NOMO-1 treated with DMSO at 0.1 percent for 48 hours (cell line): ENCODE measurements at regions not wholly inside any gene's neighbourhood (a gene's known extent, or its start where the extent isn't known, plus 50 kb on each side); places are given as distances from the start of the nearest gene placed in this dataset.
A peak's percentile ranks its signal among the peaks of the same experiment; 100 is the strongest.

Experiments
- DNase-seq: peaks from one replicate; lab custom pipeline; 2025; ENCODE audit not compliant: unreplicated experiment; lab: John Stamatoyannopoulos, UW

DNA sequence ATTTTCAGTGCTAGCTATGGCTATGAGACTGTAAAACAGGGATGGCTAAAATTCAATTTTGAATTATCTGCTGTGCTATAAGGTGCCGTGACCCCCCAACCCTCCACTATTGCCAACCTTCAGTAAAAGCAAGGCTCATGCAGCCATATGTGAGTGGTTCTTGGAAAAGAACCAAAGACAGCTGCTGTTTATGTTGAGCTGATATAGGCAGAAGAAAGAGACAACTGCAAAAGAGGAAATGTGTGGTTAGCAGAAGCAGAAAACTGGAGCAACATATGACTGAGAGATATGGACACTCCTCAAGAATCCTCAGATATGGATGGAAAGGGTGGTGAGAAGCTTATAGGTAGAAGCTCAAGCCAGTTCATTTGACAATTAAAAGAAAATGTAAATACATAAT lies 200.3 kb downstream of the TLE1 start:
- DNase-seq: no peak

DNA sequence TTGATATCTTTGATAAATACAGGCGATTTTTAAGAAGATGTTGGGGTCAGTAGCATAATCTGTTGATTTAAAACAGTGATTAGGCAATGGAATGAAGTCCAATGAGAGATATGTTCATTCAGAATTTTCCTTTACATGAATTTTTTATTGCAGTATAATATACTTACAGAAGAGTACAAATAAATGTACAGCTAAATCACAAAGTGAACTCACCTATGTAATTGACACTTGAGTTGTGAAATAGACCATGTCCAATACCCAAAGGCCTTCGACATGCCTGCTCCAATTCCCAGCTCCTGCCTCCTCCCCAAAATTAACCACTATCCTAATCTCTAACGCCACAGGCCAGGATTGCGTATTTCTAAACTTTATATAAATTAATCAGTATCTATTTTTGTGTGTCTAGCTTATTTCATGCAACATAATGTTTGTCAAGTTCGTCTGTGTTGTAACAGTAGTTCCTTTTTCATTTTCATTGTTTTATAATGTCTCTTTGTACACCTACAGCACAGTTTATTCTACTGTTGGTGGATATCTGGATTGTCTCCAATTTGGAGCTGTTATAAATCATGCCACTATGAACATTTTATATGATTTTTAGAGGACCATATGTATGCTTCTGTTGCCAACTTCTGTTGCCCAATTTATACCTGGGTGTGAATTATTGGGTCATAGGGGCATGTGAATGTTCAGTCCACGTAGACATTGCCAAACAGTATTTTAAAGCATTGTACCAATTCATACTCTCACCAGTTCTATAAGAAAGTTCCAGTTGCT lies 208.3 kb downstream of the TLE1 start:
- no peak for DNase-seq

DNA sequence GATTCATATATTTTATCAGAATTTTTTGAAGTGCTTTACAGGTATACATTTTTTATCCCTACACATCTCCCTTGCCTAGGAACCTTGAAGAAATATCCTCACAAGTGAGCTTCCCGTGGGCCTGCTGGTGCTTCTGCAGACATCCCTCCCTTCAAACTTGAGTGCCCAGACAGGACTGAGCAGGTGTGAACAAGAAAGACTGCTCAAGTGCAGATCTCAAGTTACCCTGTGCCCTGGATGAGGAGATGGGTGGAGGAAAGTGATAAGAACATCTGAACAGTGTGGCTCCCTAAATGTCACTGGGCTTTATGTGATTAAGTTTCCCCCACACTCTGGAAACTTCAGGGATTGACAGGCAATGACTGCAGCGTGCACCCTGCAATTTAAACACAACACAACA lies 209.8 kb downstream of the TLE1 start:
- DNase-seq: no peak

DNA sequence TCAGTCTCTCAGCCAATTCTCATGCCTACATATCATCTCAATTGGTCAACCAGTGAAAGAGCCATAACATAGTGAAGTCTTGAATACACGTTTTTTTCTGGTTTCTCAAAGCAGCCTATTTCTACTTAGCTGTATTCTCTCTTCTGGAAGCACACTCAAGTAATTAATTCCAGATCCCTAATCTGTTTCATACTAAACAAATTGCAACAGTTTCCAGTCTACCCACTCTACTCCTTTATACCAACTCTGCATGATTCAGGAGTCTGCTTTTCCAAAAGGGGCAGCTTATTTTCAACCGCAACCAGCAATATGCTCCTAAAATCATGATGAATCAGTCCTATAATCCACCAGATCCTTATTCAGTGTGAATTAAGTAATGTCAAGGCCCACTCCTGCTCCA lies 211.7 kb downstream of the TLE1 start:
- no peak for DNase-seq

DNA sequence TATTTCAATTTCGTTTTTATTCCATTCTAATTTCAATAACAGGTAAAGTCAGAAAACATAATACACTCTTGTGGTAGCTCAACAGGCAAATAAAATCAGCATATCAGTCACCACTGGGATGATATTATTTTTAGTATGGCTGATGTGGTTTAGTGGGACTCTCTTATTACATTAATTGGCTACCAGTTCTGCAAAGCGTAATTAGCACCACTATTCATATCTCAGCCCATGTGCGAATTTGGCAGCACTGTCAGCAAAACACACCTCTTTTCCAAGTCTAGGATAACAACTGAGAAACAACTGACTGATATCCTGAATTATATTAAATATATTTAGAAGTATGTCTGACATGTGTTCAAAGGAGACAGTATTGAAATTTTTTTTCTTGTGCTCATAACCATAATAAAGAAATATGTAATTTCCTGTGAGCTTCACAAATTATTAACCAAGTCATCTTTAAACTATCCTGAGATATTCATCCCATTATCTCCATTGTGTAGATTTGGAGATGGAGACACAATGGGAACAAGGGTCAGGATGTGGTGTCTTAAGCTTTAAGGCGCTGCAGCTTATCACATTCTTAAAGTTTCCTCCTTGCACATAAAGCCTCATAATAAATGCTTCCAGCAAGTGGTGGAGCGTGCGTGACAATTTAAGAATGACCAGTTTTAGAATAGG lies 212.4 kb downstream of the TLE1 start:
- no peak for DNase-seq

DNA sequence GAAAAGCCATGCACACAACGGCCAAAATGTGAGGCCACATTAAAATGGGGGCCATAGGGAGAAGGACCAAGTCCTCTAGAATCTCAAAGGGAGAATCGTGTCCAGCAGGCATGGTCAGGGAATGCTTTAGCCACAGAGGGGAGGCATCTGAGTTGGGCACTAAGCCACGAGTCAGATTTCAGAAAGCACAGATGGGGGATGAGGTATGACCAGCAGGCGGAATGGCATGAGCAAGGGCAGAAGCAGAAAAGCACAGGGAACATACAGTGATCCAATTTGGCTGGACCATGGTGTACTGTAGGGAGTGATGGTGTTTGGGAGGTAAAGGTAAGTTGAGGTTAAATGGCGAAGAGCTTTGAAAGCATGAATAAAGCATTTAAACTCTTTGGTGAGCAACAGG lies 214.6 kb downstream of the TLE1 start:
- no peak for DNase-seq

DNA sequence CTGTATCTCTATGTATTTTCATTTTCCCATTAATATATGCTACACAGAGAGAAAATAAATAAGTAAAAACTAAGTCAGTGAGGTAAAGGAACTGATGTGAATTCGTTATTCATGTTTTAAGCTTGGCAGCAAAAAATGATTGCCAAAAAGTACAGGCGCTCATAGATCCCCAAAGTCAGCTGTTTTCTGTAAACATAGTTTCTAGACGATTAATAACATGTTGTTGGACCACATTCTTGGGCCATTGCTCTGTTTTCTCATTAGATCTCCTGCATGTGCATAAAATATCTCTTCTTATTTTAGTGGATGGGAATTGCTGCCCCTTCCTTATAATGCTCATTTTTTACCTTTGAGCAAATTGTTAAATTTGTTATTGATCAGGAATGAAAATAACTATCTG lies 215.2 kb downstream of the TLE1 start:
- no peak for DNase-seq

DNA sequence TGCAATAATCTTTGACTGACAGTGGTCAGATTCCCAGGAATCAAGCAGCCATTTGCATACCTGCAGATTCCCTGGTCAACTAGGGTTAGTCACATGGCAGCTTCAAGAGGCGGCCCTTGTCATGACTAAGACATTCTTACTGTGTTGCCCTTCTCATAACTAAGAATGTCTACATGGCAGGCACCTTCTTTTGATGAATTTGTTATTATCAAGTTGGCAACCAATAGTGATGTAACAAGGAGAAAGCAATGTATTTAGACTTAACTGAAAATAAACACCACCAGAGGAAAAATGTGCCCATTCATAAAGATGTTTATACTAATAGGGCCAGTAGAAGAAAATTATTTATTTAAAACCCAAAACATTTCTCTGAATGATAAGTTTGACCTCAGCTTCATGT lies 215.6 kb downstream of the TLE1 start:
- no peak for DNase-seq

DNA sequence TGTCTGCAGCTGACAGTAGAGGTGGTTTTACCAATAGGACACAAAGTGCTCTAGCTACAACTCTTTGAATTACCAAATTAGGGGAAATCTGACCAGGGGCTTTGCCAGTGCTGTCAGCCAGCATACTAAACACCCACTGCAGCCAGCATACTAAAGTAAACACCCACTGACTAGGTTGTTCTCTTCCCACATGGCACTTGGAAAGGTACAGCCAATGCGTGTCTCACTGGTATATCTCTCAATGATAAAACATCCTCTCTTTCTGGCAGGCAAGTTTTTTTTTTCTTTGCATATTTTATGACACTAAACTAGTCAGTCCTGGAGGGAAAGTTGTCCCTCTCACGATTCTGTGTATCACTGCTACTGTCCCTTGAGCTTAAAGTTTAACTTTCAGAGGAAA lies 216.1 kb downstream of the TLE1 start:
- DNase-seq: no peak

DNA sequence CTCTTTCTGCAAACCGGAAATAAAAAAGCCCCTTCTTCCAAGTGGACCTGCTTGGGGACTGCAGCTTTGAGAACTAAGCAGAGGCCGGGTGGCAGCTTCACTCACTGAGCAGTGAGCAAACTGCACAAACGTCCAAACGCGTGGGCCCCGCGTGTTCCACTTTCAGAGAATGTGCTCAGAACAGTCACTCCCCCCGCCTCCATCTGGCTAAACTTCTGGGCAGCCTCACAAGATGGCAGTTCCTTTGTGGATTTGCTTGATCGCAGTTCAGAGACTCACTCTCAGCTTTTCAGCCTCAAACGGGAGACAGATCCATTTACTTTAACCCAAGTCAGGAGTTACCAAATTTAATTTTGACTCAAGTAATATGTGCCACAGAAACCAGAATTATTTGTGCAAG lies 216.6 kb downstream of the TLE1 start:
- no peak for DNase-seq

DNA sequence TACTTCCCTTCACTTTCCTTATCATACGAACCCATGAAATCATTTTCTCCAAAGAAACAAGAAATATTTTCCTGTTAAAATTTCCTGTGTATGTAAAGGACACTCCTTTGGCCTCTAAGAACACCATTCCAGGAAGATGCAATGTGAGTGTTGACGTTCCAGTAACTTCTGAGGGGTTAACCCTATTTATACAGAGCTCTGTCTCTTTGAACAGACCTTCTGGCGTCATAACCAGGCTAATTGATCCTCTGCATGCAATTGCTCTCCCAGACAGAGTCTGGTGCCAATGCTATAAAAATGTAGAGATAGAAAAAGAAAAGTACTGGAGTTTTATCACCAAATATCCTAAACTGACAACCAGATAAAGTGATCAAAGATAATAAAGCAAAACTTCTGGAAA lies 218.5 kb downstream of the TLE1 start:
- DNase-seq: no peak

DNA sequence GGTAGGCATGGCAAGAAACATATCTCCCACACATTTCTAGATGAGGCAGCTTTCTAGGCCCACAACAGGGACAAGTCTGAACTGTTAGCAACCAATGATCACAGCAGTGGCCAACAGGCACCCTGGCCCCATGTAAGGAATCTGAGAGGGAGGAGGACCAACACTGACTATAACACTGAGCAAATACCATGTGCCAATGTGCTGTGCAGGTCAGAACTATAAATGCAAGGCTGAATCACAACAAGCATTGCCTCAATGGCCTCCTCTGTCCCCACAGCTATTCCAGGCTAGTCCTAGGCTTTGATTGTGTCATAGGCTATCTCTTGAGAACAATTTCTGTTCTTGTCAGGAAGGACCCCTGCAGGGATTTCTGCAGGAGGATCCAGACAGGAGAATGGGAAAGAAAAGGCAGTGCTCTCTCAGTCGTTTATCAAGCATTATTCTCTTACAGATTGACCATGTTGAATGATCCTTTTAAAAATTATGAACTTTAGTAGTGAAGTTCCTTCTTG lies 221.2 kb downstream of the TLE1 start:
- DNase-seq: no peak

DNA sequence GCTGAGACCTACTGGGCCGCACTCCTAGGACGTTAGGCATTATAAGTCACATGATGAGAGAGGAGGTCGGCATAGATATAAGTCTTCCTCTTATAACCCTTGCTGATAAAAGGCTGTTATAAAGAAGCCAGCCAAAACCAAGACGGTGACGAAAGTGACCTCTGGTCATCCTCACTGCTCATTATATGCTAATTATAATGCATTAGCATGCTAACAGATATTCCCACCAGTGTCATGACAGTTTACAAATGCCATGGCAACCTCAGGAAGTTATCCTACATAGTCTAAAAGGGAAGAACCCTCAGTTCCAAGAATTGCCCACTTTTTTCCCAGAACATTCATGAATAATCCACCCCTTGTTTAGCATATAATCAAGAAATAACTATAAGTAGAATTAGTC lies 222.4 kb downstream of the TLE1 start:
- no peak for DNase-seq

DNA sequence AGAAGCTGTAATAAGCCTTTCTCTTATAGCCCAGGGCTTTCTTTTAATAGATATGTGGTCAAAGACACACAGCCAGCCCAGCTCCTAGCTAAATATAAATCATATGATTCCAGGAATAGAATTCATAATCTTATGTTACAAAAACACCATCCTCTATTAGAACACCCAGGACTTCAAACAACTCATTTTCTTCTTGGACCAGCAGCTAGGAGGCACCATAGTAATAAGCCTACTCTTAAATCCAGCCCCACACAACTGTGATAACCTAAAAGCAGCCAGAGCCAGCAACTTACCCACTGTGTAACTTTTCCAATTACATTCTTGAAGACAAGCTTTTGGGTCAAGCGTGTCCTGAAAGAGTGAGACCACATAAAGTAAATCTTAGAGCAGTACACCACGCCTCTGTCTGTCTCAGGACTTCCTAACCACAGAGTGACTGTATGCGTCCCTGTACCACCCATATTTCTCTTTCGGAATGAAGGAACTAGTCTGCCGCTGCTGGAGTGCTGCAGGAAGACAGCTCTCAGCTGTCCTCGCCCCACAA lies 223.8 kb downstream of the TLE1 start:
- peak; percentile 1 for DNase-seq

DNA sequence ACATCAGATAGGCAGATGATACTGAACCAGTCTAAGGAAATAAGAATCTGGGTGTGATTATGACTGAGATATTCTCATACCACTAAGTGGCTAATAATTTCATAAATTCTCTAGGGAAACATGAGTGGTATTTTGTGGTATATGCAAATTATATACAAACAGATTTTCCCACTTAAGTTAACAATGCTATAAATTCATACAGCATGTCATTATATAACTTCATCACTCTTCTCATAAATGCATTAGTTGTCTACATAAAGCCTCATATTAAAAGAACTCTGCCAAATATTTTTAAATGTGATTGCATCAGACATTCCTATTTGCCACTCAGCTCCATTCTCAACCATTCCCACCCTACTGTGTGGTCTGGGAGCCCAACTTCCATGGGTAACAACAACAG lies 226.5 kb downstream of the TLE1 start:
- no peak for DNase-seq

DNA sequence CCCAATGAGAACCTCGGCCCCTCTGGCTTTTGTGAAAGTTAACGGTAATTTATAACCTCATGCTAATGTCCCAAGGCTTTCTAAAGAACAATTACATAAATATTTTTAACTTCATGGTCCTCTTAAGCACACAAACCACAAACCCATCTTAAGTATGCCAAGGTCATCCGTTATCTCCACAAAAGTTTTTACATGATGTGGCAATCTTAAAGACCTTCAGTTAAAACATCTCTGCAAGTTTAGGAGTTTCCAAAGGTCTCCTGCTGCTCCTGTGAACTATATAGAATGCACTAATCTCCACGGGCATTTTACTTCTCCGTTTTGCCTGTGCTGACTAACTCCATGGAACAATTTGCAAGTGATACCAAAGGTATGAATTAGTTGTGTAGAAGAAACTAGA lies 228.2 kb downstream of the TLE1 start:
- peak; percentile 0 for DNase-seq

DNA sequence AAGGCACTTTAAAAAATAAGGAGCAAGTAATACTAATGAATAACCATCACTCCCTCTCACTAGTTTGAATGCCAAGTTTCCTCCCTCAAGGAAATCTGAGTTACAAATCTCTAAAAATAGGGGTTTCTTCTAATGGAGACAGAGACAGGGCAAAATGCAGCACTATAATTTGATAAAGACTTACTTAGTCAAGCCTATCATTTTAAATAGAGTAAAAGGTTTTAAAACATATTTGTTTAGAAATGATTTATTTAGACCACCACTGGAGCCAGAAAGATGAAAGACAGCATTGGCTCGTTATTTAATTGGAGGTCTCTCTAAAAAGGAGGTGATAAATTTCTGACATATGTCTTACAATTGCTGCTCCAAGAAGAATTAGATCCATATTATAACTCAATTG lies 228.7 kb downstream of the TLE1 start:
- DNase-seq: no peak

DNA sequence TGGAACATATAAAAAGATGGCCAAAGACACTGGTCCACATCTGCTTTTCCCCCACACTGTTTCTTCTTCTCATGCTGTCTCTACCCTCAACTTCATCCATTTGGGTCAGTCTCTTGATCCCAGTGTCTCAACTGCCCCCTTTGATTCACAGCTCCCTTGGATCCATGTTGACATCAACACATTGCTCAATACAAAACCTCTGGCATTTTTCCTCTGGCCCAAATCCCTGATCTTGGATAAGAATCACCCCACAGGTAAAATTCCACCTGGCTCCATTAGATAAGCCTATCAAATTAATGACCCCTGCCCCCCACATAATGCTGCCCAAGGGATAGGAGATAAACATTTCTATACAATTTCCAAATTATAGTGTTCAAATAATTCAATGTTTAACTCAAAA lies 229.8 kb downstream of the TLE1 start:
- DNase-seq: no peak

DNA sequence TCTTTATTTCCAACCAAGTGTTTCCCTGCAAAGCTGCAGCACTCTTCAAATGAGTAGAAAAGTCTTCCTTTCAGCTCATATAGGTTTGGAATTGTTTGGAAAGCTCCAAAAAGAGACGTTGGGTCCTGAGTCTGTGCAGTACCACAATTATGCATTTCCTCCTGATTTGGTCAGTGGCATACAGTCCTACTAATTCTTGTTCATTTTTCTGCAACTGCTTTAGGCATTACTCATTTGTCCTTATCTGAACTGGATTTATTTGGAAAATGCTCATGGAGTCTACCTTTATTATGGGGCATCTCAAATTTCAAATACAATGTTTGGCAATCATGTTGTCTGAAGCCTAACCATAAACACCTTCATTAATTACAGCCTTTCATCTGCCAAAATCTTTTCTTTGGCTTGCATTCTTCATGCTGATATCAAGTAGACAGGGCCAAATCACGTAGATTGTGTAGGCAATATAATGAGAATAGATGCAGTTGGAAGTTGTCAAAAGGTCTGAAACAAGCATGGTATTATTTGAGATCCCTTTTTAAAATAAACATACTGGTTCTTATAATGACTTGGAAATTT lies 232.8 kb downstream of the TLE1 start:
- DNase-seq: no peak

DNA sequence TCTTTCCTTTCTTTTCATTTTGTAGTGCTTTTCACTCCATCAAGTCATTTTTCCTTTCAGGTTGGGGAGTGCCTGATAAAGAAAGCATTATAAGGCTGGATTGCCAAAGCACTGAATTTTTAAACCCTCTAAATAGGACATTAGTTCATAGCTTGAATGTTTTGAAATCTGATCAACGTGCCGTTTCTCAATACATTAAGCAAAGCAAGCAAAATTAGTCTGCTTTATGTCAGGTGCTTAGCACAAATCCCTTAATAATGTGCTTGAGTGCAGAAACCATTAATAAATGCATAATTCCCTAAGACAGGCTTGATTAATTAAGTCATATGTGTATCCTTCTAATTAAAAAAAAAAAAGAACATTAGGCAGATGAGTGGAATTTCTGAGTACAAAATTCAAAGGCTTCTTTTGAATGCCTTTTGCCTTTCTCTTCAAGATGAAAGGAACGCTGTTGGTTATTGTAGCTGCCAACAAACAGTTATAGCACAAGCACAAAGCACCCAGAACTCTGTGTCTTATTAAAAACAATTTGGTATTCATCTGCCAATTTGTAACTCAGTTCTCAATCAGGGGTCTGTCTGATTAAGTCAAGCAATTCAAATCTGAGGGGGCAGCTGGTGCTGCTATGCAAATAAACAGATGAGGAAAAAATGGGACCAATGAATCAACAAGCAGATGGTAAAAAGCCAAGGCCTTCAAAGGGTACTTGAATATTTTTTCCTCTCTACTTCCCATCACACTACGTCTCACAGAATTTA lies 233.7 kb downstream of the TLE1 start:
- no peak for DNase-seq

DNA sequence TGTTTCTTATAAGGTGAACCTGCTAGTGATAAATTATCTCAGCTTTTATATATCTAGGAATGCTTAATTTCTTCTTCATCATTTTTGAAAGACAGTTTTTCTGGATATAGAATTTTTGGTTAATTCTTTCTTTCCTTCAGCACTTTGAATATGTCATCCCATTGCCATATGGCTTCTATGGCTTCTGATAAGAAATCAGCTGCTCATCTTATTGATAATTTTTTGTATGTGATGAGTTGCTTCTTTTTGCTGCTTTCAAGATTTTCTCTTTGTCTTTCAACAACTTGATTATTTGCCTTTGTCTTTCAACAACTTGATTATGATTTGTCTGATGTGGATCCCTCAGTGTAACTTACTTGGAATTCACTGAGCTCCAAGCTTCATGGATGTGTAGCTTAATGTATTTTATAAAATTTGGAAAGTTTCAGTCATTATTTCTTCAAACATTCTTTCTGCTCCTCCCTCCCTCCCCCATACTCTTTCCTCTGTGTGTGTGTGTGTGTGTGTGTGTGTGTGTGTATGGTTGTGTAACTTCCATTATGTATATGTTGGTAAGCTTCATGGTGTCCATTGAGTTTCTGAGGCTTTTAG lies 243.9 kb downstream of the TLE1 start:
- DNase-seq: no peak
